ENCODE measurements at regions not wholly inside any gene's neighbourhood (a gene's known extent, or its start where the extent isn't known, plus 50 kb on each side); places are given as distances from the start of the nearest gene placed in this dataset.

GRCh38 chr5:171635561-171636245, 149.9 kb upstream of the SMIM23 start:
- no peak for TF ChIP-seq CTCF (IDR thresholded peaks at IDR 0.05)
- TF ChIP-seq NR2C2 (CRISPR knock-in tag; IDR thresholded peaks at IDR 0.05): no peak
- TF ChIP-seq IRF1 (CRISPR knock-in tag; IDR thresholded peaks at IDR 0.05): no peak
- TF ChIP-seq IRF2 (CRISPR knock-in tag; IDR thresholded peaks at IDR 0.05; ENCODE audit: borderline replicate concordance, low read depth): no peak
- no peak for TF ChIP-seq ZNF138 (CRISPR knock-in tag; conservative IDR thresholded peaks at IDR 0.05)
- TF ChIP-seq NR1H2 (CRISPR knock-in tag; IDR thresholded peaks at IDR 0.05): no peak

Data from WTC11 (cell line).